C4-2B (cell line): ENCODE measurements at regions not wholly inside any gene's neighbourhood (a gene's known extent, or its start where the extent isn't known, plus 50 kb on each side); places are given as distances from the start of the nearest gene placed in this dataset.

Source experiments
- H3K27ac ChIP-seq: fragments of 450-650 bp; 2 replicates; pipeline ENCODE4 v1.5.1; 2017
- CTCF ChIP-seq: fragments of 450-650 bp; conservative IDR thresholded peaks from 2 replicates; pipeline ENCODE4 v1.5.1; 2017; ENCODE audit warnings: mild to moderate bottlenecking
- ZFX ChIP-seq: fragments of 450-650 bp; IDR thresholded peaks from 2 replicates; pipeline ENCODE4 v1.6.1; 2017

- TF ChIP-seq ZFX = no peak
- no peak for TF ChIP-seq CTCF
- H3K27ac ChIP-seq = no peak overlapping the region
Observed at GRCh38 chr6:43953256-43953655, 174.0 kb downstream of the MRPL14 start.

- peak; percentile 37 for TF ChIP-seq CTCF
- no peak for TF ChIP-seq ZFX
- no peak overlapping the region for H3K27ac ChIP-seq
Observed at GRCh38 chr6:43952746-43953145, 174.5 kb downstream of the MRPL14 start.

- TF ChIP-seq ZFX (no peak), CTCF (no peak)
- no peak overlapping the region for H3K27ac ChIP-seq
Observed at GRCh38 chr6:43951756-43952675, 175.2 kb downstream of the MRPL14 start.

- TF ChIP-seq ZFX = no peak
- TF ChIP-seq CTCF = peak; percentile 28
- H3K27ac ChIP-seq = no peak overlapping the region
Observed at GRCh38 chr6:43951063-43951755, 176.0 kb downstream of the MRPL14 start.

- H3K27ac ChIP-seq = no peak overlapping the region
- TF ChIP-seq CTCF = no peak
- TF ChIP-seq ZFX = no peak
Observed at GRCh38 chr6:43950731-43951062, 176.6 kb downstream of the MRPL14 start.

- TF ChIP-seq CTCF (no peak), ZFX (no peak)
- no peak overlapping the region for H3K27ac ChIP-seq
Observed at GRCh38 chr6:43950051-43950605, 177.1 kb downstream of the MRPL14 start.

- no peak overlapping the region for H3K27ac ChIP-seq
- TF ChIP-seq CTCF = no peak
- no peak for TF ChIP-seq ZFX
Observed at GRCh38 chr6:43949551-43949991, 177.7 kb downstream of the MRPL14 start.
